ENCODE measurements at regions not wholly inside any gene's neighbourhood (a gene's known extent, or its start where the extent isn't known, plus 50 kb on each side); places are given as distances from the start of the nearest gene placed in this dataset.

- TF ChIP-seq PBX3 (IDR thresholded peaks at IDR 0.05) (no peak), EP300 (IDR thresholded peaks at IDR 0.05; ENCODE audit: borderline replicate concordance in 1 of 2, low read depth in 1 of 2, low read length in 1 of 2) (no peak), TEAD4 (IDR thresholded peaks at IDR 0.05; ENCODE audit: borderline replicate concordance, insufficient read depth) (no peak), POLR2AphosphoS5 (IDR thresholded peaks at IDR 0.05; ENCODE audit: low read depth, low read length) (no peak), JUND (IDR thresholded peaks at IDR 0.05) (no peak), NRF1 (IDR thresholded peaks at IDR 0.05; ENCODE audit: low read depth, low read length) (no peak)
These were observed 923.0 kb upstream of the NR2F2 start (continued) for GRCh38 chr15:95407534-95407933.

- TF ChIP-seq CTCF (IDR thresholded peaks at IDR 0.05): no peak
- no peak for TF ChIP-seq FOXJ3 (CRISPR knock-in tag; IDR thresholded peaks at IDR 0.05)
- no peak for TF ChIP-seq ZBTB33 (IDR thresholded peaks at IDR 0.05; ENCODE audit: borderline replicate concordance, low read depth)
- TF ChIP-seq MXI1 (IDR thresholded peaks at IDR 0.05; ENCODE audit: low read depth, low read length): no peak
- no peak for TF ChIP-seq RCOR1 (IDR thresholded peaks at IDR 0.05; ENCODE audit: low read length)
- no peak for TF ChIP-seq IRF3 (IDR thresholded peaks at IDR 0.05; ENCODE audit: low read depth, low read length)
- no peak for TF ChIP-seq YY1 (IDR thresholded peaks at IDR 0.05; ENCODE audit: low read depth)
- no peak for TF ChIP-seq MEF2A (IDR thresholded peaks at IDR 0.05; ENCODE audit: borderline replicate concordance, low read depth)
- TF ChIP-seq ELF1 (IDR thresholded peaks at IDR 0.05): no peak
- TF ChIP-seq TCF12 (IDR thresholded peaks at IDR 0.05): no peak
- TF ChIP-seq POLR2AphosphoS5 (IDR thresholded peaks at IDR 0.05; ENCODE audit: low read depth, low read length): no peak
- no peak for TF ChIP-seq FOXM1 (IDR thresholded peaks at IDR 0.05; ENCODE audit: low read depth)
- no peak for TF ChIP-seq USF1 (IDR thresholded peaks at IDR 0.05; ENCODE audit: borderline replicate concordance, low read depth)
- no peak for TF ChIP-seq RFX5 (IDR thresholded peaks at IDR 0.05; ENCODE audit: low read length)
- TF ChIP-seq TAF1 (IDR thresholded peaks at IDR 0.05; ENCODE audit: borderline replicate concordance, low read depth, low read length): no peak
- TF ChIP-seq GABPA (IDR thresholded peaks at IDR 0.05; ENCODE audit: low read depth): no peak
- no peak for TF ChIP-seq CHD2 (IDR thresholded peaks at IDR 0.05; ENCODE audit: low read length, partially characterized antibody)
- no peak for TF ChIP-seq EZH2phosphoT487 (IDR thresholded peaks at IDR 0.05; ENCODE audit: borderline replicate concordance, low read depth)
- no peak for TF ChIP-seq RAD21 (IDR thresholded peaks at IDR 0.05; ENCODE audit: low read length)
- H2AFZ ChIP-seq (ENCODE audit: low read depth): no peak overlapping the region
- CTCF ChIA-PET: interaction anchor here (0.6 kb wide), 1 partner anchor 997 kb away, joined by 4 read pairs; no protein-coding TSS in a partner anchor
These were observed 921.3 kb upstream of the NR2F2 start for GRCh38 chr15:95409211-95409610.

More at GRCh38 chr15:95409211-95409610, 921.3 kb upstream of the NR2F2 start:
- no peaks in the 10 kb centered on the region; the same call in 1 of the 2 replicates for H3K79me2 ChIP-seq (ENCODE audit: insufficient read depth)
- no peaks in the 10 kb centered on the region for H3K27me3 ChIP-seq (ENCODE audit: insufficient read depth)
- no peak overlapping the region for H3K9ac ChIP-seq
- no peak for DNase-seq
- no peak overlapping the region for H3K4me3 ChIP-seq (ENCODE audit: low read depth in 2 of 2, low read length in 1 of 2)
- no peaks in the 10 kb centered on the region for H3K36me3 ChIP-seq (replicated peaks in 1 of 2; ENCODE audit: control insufficient read depth in 1 of 2, insufficient read depth in 2 of 2, low read length in 1 of 2)
- no peaks in the 10 kb centered on the region for H3F3A ChIP-seq (replicated peaks; ENCODE audit: insufficient read depth)
- H3K27ac ChIP-seq (ENCODE audit: low read depth in 2 of 2, low read length in 1 of 2): no peak overlapping the region
- H4K20me1 ChIP-seq (ENCODE audit: insufficient read depth): no peaks in the 10 kb centered on the region
- POLR2A ChIA-PET: no interaction called here
- no peak overlapping the region for H3K4me2 ChIP-seq
- no peaks in the 10 kb centered on the region for H3K4me1 ChIP-seq (ENCODE audit: control insufficient read depth in 1 of 2, insufficient read depth in 2 of 2, low read depth in 1 of 2, low read length in 1 of 2)
- 3% methylated on average over 2 of the region's 2 CpGs for WGBS (ENCODE audit: low lambda C conversion rate)
- H3K9me2 ChIP-seq: no peaks in the 10 kb centered on the region
- H3K9me3 ChIP-seq: no peaks in the 10 kb centered on the region
